ENCODE measurements at regions not wholly inside any gene's neighbourhood (a gene's known extent, or its start where the extent isn't known, plus 50 kb on each side); places are given as distances from the start of the nearest gene placed in this dataset.
"Not testable (repeated sequence)": the region's sequence is repeated elsewhere in the genome, so short reads cannot be mapped to it uniquely, and the experiment has no call there.

GRCh38 chr6:115630424-115631024, 430.2 kb downstream of the FRK start:
- no peak for DNase-seq (ENCODE audit: low read depth)

GRCh38 chr6:115629415-115629814, 431.3 kb downstream of the FRK start:
- DNase-seq (ENCODE audit: low read depth), result no peak

- no peak for DNase-seq (ENCODE audit: low read depth)
These were observed 442.4 kb downstream of the FRK start for GRCh38 chr6:115618256-115618655.

GRCh38 chr6:115617031-115617430, 443.7 kb downstream of the FRK start:
- no peak for DNase-seq (ENCODE audit: low read depth)

GRCh38 chr6:115613488-115613887, 447.2 kb downstream of the FRK start:
- DNase-seq (ENCODE audit: low read depth), result no peak

- DNase-seq (ENCODE audit: low read depth), result no peak
These were observed 447.8 kb downstream of the FRK start for GRCh38 chr6:115612796-115613479.

- DNase-seq (ENCODE audit: low read depth), result no peak
These were observed 448.5 kb downstream of the FRK start for GRCh38 chr6:115612216-115612615.

- no peak for DNase-seq (ENCODE audit: low read depth)
These were observed 450.0 kb downstream of the FRK start for GRCh38 chr6:115610696-115611095.

GRCh38 chr6:115609111-115609510, 451.6 kb downstream of the FRK start:
- no peak for DNase-seq (ENCODE audit: low read depth)

GRCh38 chr6:115602466-115602865, 458.2 kb downstream of the FRK start:
- no peak for DNase-seq (ENCODE audit: low read depth)

GRCh38 chr6:115601509-115601908, 459.2 kb downstream of the FRK start:
- DNase-seq (ENCODE audit: low read depth), result no peak

- no peak for DNase-seq (ENCODE audit: low read depth)
These were observed 459.6 kb downstream of the FRK start for GRCh38 chr6:115601064-115601463.

GRCh38 chr6:115594891-115595290, 465.8 kb downstream of the FRK start:
- no peak for DNase-seq (ENCODE audit: low read depth)

GRCh38 chr6:115592025-115592424, 468.7 kb downstream of the FRK start:
- DNase-seq (ENCODE audit: low read depth), result no peak

GRCh38 chr6:115589072-115589471, 471.6 kb downstream of the FRK start:
- DNase-seq (ENCODE audit: low read depth), result not testable (repeated sequence)

- no peak for DNase-seq (ENCODE audit: low read depth)
These were observed 477.4 kb downstream of the FRK start for GRCh38 chr6:115583290-115583689.

GRCh38 chr6:115582386-115582785, 478.3 kb downstream of the FRK start:
- DNase-seq (ENCODE audit: low read depth), result no peak

GRCh38 chr6:115579565-115579964, 481.1 kb downstream of the FRK start:
- not testable (repeated sequence) for DNase-seq (ENCODE audit: low read depth)

- DNase-seq (ENCODE audit: low read depth), result no peak
These were observed 483.4 kb downstream of the FRK start for GRCh38 chr6:115577270-115577669.

- DNase-seq (ENCODE audit: low read depth), result no peak
These were observed 485.4 kb downstream of the FRK start for GRCh38 chr6:115575285-115575684.

- DNase-seq (ENCODE audit: low read depth), result no peak
These were observed 486.8 kb downstream of the FRK start for GRCh38 chr6:115573861-115574260.

- DNase-seq (ENCODE audit: low read depth), result no peak
These were observed 490.4 kb downstream of the FRK start for GRCh38 chr6:115570331-115570730.

GRCh38 chr6:115554060-115554459, 506.6 kb downstream of the FRK start:
- no peak for DNase-seq (ENCODE audit: low read depth)

- DNase-seq (ENCODE audit: low read depth), result no peak
These were observed 509.2 kb downstream of the FRK start for GRCh38 chr6:115551527-115551926.
